ENCODE measurements at regions not wholly inside any gene's neighbourhood (a gene's known extent, or its start where the extent isn't known, plus 50 kb on each side); places are given as distances from the start of the nearest gene placed in this dataset.

DNA sequence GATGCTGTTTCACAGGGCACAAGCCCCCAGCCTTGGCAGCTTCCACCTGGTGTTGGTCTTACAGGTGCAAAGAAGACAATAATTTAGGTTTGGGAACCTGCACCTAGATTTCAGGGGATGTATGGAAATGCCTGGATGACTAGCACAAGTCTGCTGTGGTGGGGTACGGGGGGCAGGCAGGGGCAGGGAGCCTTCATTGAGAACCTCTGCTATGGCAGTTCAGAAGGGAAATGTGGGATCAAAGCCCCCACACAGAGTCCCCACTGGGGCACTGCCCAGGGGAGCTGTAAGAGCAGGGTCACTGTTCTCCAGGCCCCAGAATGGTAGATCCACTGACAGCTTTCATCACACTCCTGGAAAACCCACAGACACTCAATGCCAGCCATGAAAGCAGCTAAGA, 686.5 kb downstream of the FAM181B start:
- Histone ChIP-seq H2AFZ (replicated peaks; ENCODE audit: low read length, poor library complexity) (no peak overlapping the region), H2BK120ac (ENCODE audit: low read depth, low read length) (no peak overlapping the region), H2BK20ac (ENCODE audit: low read depth, low read length) (no peak overlapping the region), H3K4me1 (ENCODE audit: control insufficient read depth, insufficient read depth, low read length) (no peaks in the 10 kb centered on the region), H2BK15ac (ENCODE audit: low read depth, low read length) (no peak overlapping the region), H3K4ac (ENCODE audit: low read depth, low read length) (no peak overlapping the region), H3K79me1 (ENCODE audit: low read depth in 1 of 2, low read length in 2 of 2) (no peaks in the 10 kb centered on the region), H4K8ac (ENCODE audit: low read depth in 2 of 2, low read length in 2 of 2) (no peak overlapping the region), H3K9me1 (ENCODE audit: insufficient read depth, low read length) (no peaks in the 10 kb centered on the region), H3K27ac (ENCODE audit: insufficient read depth, low read length) (no peak overlapping the region), H3K18ac (ENCODE audit: low read depth, low read length) (no peak overlapping the region), H4K91ac (ENCODE audit: insufficient read depth, low read depth, low read length) (no peak overlapping the region), H2BK5ac (ENCODE audit: low read depth, low read length, poor library complexity, severe bottlenecking) (no peak overlapping the region), H2AK9ac (replicated peaks; ENCODE audit: low read depth, low read length, poor library complexity) (no peak overlapping the region), H2AK5ac (ENCODE audit: low read depth, low read length) (no peak overlapping the region), H3K23ac (ENCODE audit: low read depth, low read length) (no peak overlapping the region), H4K5ac (ENCODE audit: low read depth, low read length) (no peak overlapping the region), H3K14ac (replicated peaks; ENCODE audit: low read depth, low read length) (no peak overlapping the region), H3K4me3 (ENCODE audit: insufficient read depth, low read depth, low read length) (no peak overlapping the region), H3K9ac (ENCODE audit: low read depth, low read length) (no peak overlapping the region), H4K20me1 (ENCODE audit: insufficient read depth, low read length) (no peaks in the 10 kb centered on the region), H3K56ac (ENCODE audit: extremely low read depth, insufficient read depth, low read length) (no peak overlapping the region), H3K4me2 (ENCODE audit: low read depth, low read length) (no peak overlapping the region), H3K27me3 (ENCODE audit: control insufficient read depth, insufficient read depth, low read length) (no peaks in the 10 kb centered on the region), H3K9me3 (ENCODE audit: control insufficient read depth, insufficient read depth, low read length) (peaks cover 5% of the 10 kb centered on the region; the same call in 1 of the 2 replicates), H3K36me3 (ENCODE audit: control insufficient read depth, insufficient read depth, low read length) (no peaks in the 10 kb centered on the region)
- no CpG with 5 or more reads among the region's 1 CpG for WGBS, 2 experiments (ENCODE audit: extremely low coverage in 2 of 2, insufficient read length in 1 of 2)
- in situ Hi-C loops (cut with MboI; ENCODE audit: low sequenced_read_pairs) (no loop called here), intact Hi-C loops (cut with micrococcal nuclease) (no loop called here), dilution Hi-C loops (cut with HindIII; ENCODE audit: low sequenced_read_pairs, unreplicated experiment) (no loop called here)
- no peak for DNase-seq
- no TSS peak for BruUV-seq (replicated peaks)
- no peak for TF ChIP-seq RAD21 (IDR thresholded peaks at IDR 0.05; ENCODE audit: low read length)
- TF ChIP-seq MAZ (IDR thresholded peaks at IDR 0.05; ENCODE audit: borderline replicate concordance, low read depth, low read length): no peak
- TF ChIP-seq SMC3 (IDR thresholded peaks at IDR 0.05; ENCODE audit: low read depth, low read length): no peak
- TF ChIP-seq, protein P1, sequence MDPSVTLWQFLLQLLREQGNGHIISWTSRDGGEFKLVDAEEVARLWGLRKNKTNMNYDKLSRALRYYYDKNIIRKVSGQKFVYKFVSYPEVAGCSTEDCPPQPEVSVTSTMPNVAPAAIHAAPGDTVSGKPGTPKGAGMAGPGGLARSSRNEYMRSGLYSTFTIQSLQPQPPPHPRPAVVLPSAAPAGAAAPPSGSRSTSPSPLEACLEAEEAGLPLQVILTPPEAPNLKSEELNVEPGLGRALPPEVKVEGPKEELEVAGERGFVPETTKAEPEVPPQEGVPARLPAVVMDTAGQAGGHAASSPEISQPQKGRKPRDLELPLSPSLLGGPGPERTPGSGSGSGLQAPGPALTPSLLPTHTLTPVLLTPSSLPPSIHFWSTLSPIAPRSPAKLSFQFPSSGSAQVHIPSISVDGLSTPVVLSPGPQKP (IDR thresholded peaks at IDR 0.05; ENCODE audit: borderline replicate concordance, low read depth, low read length): no peak
- no peak for TF ChIP-seq MAFK (IDR thresholded peaks at IDR 0.05; ENCODE audit: low read depth, low read length)
- TF ChIP-seq RCOR1 (IDR thresholded peaks at IDR 0.05; ENCODE audit: insufficient replicate concordance, low read length): no peak
- POLR2A ChIA-PET (ENCODE audit: unreplicated experiment): no interaction called here
- ATAC-seq (ENCODE audit: low read depth): no peak
- CTCF ChIA-PET: no interaction called here
